HEK293T (cell line): ENCODE measurements at regions not wholly inside any gene's neighbourhood (a gene's known extent, or its start where the extent isn't known, plus 50 kb on each side); places are given as distances from the start of the nearest gene placed in this dataset.

Experiments
- BHLHE40 ChIP-seq: fragments of 450-650 bp; IDR thresholded peaks from 2 replicates; pipeline ENCODE4 v1.6.1; 2016; ENCODE audit warnings: mild to moderate bottlenecking, moderate library complexity, borderline replicate concordance
- ELF4 ChIP-seq: fragments of 450-650 bp; IDR thresholded peaks from 2 replicates; pipeline ENCODE4 v1.6.1; 2017; ENCODE audit warnings: antibody characterized with exemption
- FOXM1 ChIP-seq: fragments of 450-650 bp; IDR thresholded peaks from 2 replicates; pipeline ENCODE4 v1.6.1; 2017; ENCODE audit warnings: mild to moderate bottlenecking, borderline replicate concordance
- LEF1 ChIP-seq: fragments of 450-650 bp; IDR thresholded peaks from 2 replicates; pipeline ENCODE4 v1.6.1; 2017; ENCODE audit warnings: mild to moderate bottlenecking, borderline replicate concordance
- TARDBP ChIP-seq: fragments of 450-650 bp; IDR thresholded peaks from 2 replicates; pipeline ENCODE4 v1.6.1; 2016
- ZNF384 ChIP-seq: fragments of 450-650 bp; IDR thresholded peaks from 2 replicates; pipeline ENCODE4 v1.6.1; 2016

- no peak for TF ChIP-seq LEF1
- no peak for TF ChIP-seq TARDBP
- no peak for TF ChIP-seq BHLHE40
- TF ChIP-seq ZNF384, result no peak
- no peak for TF ChIP-seq ELF4
- no peak for TF ChIP-seq FOXM1
These were observed 171.9 kb upstream of the KITLG start for GRCh38 chr12:88752183-88752582.
